ENCODE measurements at regions not wholly inside any gene's neighbourhood (a gene's known extent, or its start where the extent isn't known, plus 50 kb on each side); places are given as distances from the start of the nearest gene placed in this dataset.

- TF ChIP-seq CTCF (IDR thresholded peaks at IDR 0.05) (no peak), POLR2A (IDR thresholded peaks at IDR 0.05) (no peak)
Measured at GRCh38 chr3:154548341-154548740, 118.4 kb upstream of the GPR149 start.
